GM19238 (cell line): ENCODE measurements at regions not wholly inside any gene's neighbourhood (a gene's known extent, or its start where the extent isn't known, plus 50 kb on each side); places are given as distances from the start of the nearest gene placed in this dataset.

Experiments used
- DNase-seq: peaks from one replicate; pipeline ENCODE4 v3.0.0; 2011; ENCODE audit warnings: low spot score; ENCODE audit not compliant: insufficient read length

GRCh38 chr10:83654689-83655088 is 484.6 kb upstream of the GHITM start:
- no peak for DNase-seq

- no peak for DNase-seq
These were observed 482.4 kb upstream of the GHITM start for GRCh38 chr10:83656924-83657323.

GRCh38 chr10:83657487-83657886 is 481.8 kb upstream of the GHITM start:
- DNase-seq = no peak

- DNase-seq = no peak
These were observed 475.4 kb upstream of the GHITM start for GRCh38 chr10:83663918-83664317.

GRCh38 chr10:83666762-83667161 is 472.5 kb upstream of the GHITM start:
- DNase-seq = no peak

GRCh38 chr10:83667594-83667993 is 471.7 kb upstream of the GHITM start:
- DNase-seq = no peak

- DNase-seq = no peak
These were observed 466.0 kb upstream of the GHITM start for GRCh38 chr10:83673316-83673715.

GRCh38 chr10:83677795-83678194 is 461.5 kb upstream of the GHITM start:
- DNase-seq = no peak

- no peak for DNase-seq
These were observed 460.5 kb upstream of the GHITM start for GRCh38 chr10:83678850-83679249.

- peak; percentile 41 for DNase-seq
These were observed 458.8 kb upstream of the GHITM start for GRCh38 chr10:83680470-83680891.

- DNase-seq = no peak
These were observed 456.9 kb upstream of the GHITM start for GRCh38 chr10:83682414-83682813.

GRCh38 chr10:83685458-83685857 is 453.9 kb upstream of the GHITM start:
- DNase-seq = no peak

GRCh38 chr10:83691791-83692596 is 447.3 kb upstream of the GHITM start:
- DNase-seq = no peak

- DNase-seq = no peak
These were observed 440.4 kb upstream of the GHITM start for GRCh38 chr10:83698899-83699298.

- DNase-seq = no peak
These were observed 437.5 kb upstream of the GHITM start for GRCh38 chr10:83701799-83702198.

- no peak for DNase-seq
These were observed 436.6 kb upstream of the GHITM start for GRCh38 chr10:83702731-83703130.

GRCh38 chr10:83706120-83706519 is 433.2 kb upstream of the GHITM start:
- DNase-seq = no peak

- no peak for DNase-seq
These were observed 432.2 kb upstream of the GHITM start for GRCh38 chr10:83706952-83707582.

- no peak for DNase-seq
These were observed 425.9 kb upstream of the GHITM start for GRCh38 chr10:83713423-83713822.

GRCh38 chr10:83723080-83723479 is 416.2 kb upstream of the GHITM start:
- DNase-seq = no peak

GRCh38 chr10:83724471-83725241 is 414.7 kb upstream of the GHITM start:
- DNase-seq = no peak

GRCh38 chr10:83725567-83725966 is 413.7 kb upstream of the GHITM start:
- DNase-seq = no peak
